ENCODE measurements at regions not wholly inside any gene's neighbourhood (a gene's known extent, or its start where the extent isn't known, plus 50 kb on each side); places are given as distances from the start of the nearest gene placed in this dataset.

DNA sequence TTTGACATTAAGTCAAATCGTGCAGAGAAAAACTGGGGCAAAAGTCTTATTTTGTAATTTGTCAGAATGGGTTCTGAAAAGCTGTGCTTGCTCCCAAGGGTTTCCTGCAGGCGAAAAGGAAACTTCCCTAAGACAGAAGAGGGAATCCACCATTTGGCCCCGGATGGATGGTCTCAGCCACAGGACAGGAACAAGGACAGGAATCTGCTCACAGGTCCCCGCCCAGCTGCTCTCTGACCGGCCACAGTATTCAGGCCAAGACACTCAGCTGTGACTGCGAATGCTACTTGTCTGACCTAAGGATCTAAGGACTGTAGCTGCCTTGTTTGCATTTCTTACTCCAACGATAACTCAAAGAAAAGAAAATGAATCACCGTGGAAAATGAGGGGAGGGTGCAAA, 197.0 kb downstream of the BMP7 start:
- no peak overlapping the region for H3K4me3 ChIP-seq
- no peaks in the 10 kb centered on the region for H3K4me1 ChIP-seq (ENCODE audit: insufficient read depth)
- WGBS, 3 donors: 65 to 73% (median 67%) methylated on average over 8 of the region's 8 CpGs
- H3K27ac ChIP-seq: no peak overlapping the region
- no peaks in the 10 kb centered on the region for H3K36me3 ChIP-seq
- H3K27me3 ChIP-seq: no peaks in the 10 kb centered on the region
- intact Hi-C loops (cut with DNase I): no loop called here
- TF ChIP-seq POLR2A (IDR thresholded peaks at IDR 0.05): no peak
- TF ChIP-seq CTCF (IDR thresholded peaks at IDR 0.05): no peak
- TF ChIP-seq EP300 (IDR thresholded peaks at IDR 0.05): no peak
- H3K9me3 ChIP-seq: no peaks in the 10 kb centered on the region
- DNase-seq: no peak

DNA sequence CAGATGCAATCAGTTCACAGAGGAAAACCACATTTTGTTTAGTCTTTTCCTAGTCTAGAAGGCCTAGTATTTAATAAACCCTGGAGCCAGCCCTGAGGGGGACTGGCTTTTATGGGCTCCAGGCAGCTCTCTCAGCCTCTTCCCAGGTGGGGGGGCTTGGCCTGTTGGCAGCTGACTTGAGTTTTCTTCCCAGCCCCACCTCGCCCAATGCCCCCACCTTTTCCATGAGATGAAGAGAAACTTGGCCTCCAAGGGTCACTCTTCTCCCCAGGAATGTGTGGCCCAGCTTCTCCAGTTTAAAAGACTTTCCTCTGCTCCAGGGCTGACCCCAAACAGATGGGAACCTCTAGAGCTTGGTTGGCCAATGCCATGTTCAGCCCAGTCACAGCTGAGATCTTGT, 196.1 kb downstream of the BMP7 start:
- Histone ChIP-seq H3K36me3 (no peaks in the 10 kb centered on the region), H3K27ac (no peak overlapping the region), H3K4me1 (ENCODE audit: insufficient read depth) (no peaks in the 10 kb centered on the region), H3K9me3 (no peaks in the 10 kb centered on the region), H3K4me3 (no peak overlapping the region), H3K27me3 (no peaks in the 10 kb centered on the region)
- TF ChIP-seq EP300 (IDR thresholded peaks at IDR 0.05): no peak
- TF ChIP-seq CTCF (IDR thresholded peaks at IDR 0.05): no peak
- TF ChIP-seq POLR2A (IDR thresholded peaks at IDR 0.05): no peak
- 37 to 96% (median 79%) methylated on average over 1 of the region's 1 CpG for WGBS, 3 donors
- DNase-seq: no peak
- intact Hi-C loops (cut with DNase I): no loop called here

DNA sequence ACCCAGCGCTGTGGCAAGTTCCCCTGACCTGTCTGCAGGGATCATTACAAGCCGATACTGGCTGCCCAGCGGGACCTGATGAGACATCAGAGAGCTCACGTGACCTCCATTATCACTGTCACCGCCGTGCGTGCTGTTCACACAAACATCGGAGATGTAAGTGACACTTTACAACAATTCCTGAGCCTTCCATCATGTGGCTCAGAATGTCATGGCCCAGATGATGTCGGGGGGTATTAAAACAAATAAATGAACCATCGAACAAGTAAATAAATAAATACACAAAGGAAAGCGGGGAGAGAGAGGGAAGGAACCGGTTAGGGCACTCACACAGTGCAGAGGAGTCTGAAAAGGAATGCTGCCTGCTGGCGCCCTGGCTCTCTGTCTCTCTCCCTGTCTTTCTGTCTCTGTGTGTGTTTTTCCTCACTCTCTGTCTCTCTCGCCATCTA, 195.1 kb downstream of the BMP7 start:
- no peak overlapping the region for H3K27ac ChIP-seq
- intact Hi-C loops (cut with DNase I): no loop called here
- no peaks in the 10 kb centered on the region for H3K36me3 ChIP-seq
- WGBS, 3 donors: 3 to 7% (median 6%) methylated on average over 14 of the region's 14 CpGs
- no peaks in the 10 kb centered on the region for H3K4me1 ChIP-seq (ENCODE audit: insufficient read depth)
- no peak for TF ChIP-seq EP300 (IDR thresholded peaks at IDR 0.05)
- TF ChIP-seq POLR2A (IDR thresholded peaks at IDR 0.05): no peak
- no peak for TF ChIP-seq CTCF (IDR thresholded peaks at IDR 0.05)
- H3K27me3 ChIP-seq: no peaks in the 10 kb centered on the region
- H3K4me3 ChIP-seq: no peak overlapping the region
- no peak for DNase-seq
- H3K9me3 ChIP-seq: no peaks in the 10 kb centered on the region

DNA sequence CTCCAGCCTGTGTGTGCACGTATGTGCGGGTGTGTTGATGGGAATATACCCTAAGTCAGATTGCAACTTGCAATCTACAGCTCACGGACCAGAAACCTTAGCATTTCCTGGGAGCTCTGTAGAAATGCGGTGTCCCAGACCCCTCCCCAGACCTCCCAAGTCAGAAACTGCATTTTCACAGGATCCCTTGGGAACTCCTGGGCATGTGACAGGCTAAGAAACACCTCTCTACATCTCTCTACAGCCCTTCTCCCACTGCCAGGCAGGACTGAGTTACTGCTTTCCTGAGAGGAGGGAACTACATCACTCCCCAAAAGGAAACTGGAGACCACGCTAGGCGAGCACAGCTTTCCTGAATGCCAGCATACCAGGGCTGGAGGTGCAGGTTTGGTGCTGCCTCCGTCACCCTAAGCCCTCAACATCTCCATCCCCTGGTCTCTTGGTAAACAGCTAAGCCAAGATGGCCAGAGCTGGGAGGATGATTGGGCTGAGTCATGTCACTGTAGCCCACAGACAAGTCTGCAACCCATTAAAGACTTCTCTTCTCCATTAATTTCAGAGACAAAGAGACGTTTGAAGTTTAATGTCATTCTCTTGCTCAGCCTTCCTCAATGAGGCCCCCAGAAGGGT, 194.4 kb downstream of the BMP7 start:
- TF ChIP-seq EP300 (IDR thresholded peaks at IDR 0.05) (no peak), POLR2A (IDR thresholded peaks at IDR 0.05) (no peak), CTCF (IDR thresholded peaks at IDR 0.05) (no peak)
- no peaks in the 10 kb centered on the region for H3K27me3 ChIP-seq

More for the DNA sequence above, 194.4 kb downstream of the BMP7 start:
- H3K4me3 ChIP-seq: no peak overlapping the region
- no peak overlapping the region for H3K27ac ChIP-seq
- H3K9me3 ChIP-seq: no peaks in the 10 kb centered on the region
- intact Hi-C loops (cut with DNase I): no loop called here
- WGBS, 3 donors: 28 to 43% (median 34%) methylated on average over 8 of the region's 8 CpGs
- H3K36me3 ChIP-seq: no peaks in the 10 kb centered on the region
- H3K4me1 ChIP-seq (ENCODE audit: insufficient read depth): no peaks in the 10 kb centered on the region
- DNase-seq: no peak
